Uterus (tissue), 2 donors: ENCODE measurements at regions not wholly inside any gene's neighbourhood (a gene's known extent, or its start where the extent isn't known, plus 50 kb on each side); places are given as distances from the start of the nearest gene placed in this dataset.

ENCODE experiments used
- POLR2A ChIP-seq, 2 donors: fragments of 450-650 bp; IDR thresholded peaks; one replicate each; pipeline ENCODE4 v1.6.1; 2016; ENCODE audit warnings: antibody characterized with exemption in 2 of 2, mild to moderate bottlenecking in 1 of 2, moderate library complexity in 1 of 2
- TF ChIP-seq, protein P1 (sequence below), 4 experiments: fragments of 200-600 bp in 2 of 4; fragments of 450-650 bp in 2 of 4; sonication (generic) in 2 of 4; IDR thresholded peaks; one replicate each; pipeline ENCODE4 v1.5.1; 2016 to 2019; ENCODE audit warnings: antibody characterized with exemption in 4 of 4, mild to moderate bottlenecking in 2 of 4, moderate library complexity in 1 of 4

DNA sequence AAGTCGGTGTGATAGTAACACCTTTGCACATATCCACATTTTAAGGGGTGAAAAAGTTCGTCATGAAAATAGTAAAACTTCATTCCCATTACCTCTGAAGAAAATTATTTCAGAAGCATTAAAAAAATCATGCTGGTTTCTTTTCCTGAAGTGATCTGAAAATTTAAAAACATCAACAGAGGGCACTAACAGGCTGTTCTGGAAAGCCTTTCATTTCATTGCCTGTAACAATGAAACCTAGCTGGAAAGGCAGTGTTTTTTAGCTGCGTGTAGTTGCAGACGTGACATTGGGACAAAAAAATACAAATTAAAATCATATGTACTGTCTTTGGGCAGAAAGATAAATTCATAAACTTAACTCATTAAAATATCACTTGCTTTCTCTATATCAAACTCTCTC is 993.8 kb downstream of the GBE1 start:
- TF ChIP-seq, protein P1, sequence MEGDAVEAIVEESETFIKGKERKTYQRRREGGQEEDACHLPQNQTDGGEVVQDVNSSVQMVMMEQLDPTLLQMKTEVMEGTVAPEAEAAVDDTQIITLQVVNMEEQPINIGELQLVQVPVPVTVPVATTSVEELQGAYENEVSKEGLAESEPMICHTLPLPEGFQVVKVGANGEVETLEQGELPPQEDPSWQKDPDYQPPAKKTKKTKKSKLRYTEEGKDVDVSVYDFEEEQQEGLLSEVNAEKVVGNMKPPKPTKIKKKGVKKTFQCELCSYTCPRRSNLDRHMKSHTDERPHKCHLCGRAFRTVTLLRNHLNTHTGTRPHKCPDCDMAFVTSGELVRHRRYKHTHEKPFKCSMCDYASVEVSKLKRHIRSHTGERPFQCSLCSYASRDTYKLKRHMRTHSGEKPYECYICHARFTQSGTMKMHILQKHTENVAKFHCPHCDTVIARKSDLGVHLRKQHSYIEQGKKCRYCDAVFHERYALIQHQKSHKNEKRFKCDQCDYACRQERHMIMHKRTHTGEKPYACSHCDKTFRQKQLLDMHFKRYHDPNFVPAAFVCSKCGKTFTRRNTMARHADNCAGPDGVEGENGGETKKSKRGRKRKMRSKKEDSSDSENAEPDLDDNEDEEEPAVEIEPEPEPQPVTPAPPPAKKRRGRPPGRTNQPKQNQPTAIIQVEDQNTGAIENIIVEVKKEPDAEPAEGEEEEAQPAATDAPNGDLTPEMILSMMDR (IDR thresholded peaks at IDR 0.05), result no peak
- no peak for TF ChIP-seq POLR2A (IDR thresholded peaks at IDR 0.05)
